GM21737 (cell line): ENCODE measurements at regions not wholly inside any gene's neighbourhood (a gene's known extent, or its start where the extent isn't known, plus 50 kb on each side); places are given as distances from the start of the nearest gene placed in this dataset.

Experiments
- ATAC-seq: cut with Tn5 transposase; IDR thresholded peaks from one replicate; pipeline ENCODE4 v1.9.1; 2021; ENCODE audit warnings: mild to moderate bottlenecking, moderate library complexity; ENCODE audit not compliant: unreplicated experiment

- ATAC-seq: no peak
Observed at GRCh38 chr2:59561281-59561680, 992.2 kb downstream of the BCL11A start.

- ATAC-seq: no peak
Observed at GRCh38 chr2:59560769-59561168, 992.7 kb downstream of the BCL11A start.

- no peak for ATAC-seq
Observed at GRCh38 chr2:59540864-59541263, 1012.6 kb downstream of the BCL11A start.

GRCh38 chr2:59538398-59538911, 1015.0 kb downstream of the BCL11A start:
- ATAC-seq: no peak

- ATAC-seq: no peak
Observed at GRCh38 chr2:59532808-59533207, 1020.6 kb downstream of the BCL11A start.

GRCh38 chr2:59530258-59530657, 1023.2 kb downstream of the BCL11A start:
- ATAC-seq: no peak

- ATAC-seq: no peak
Observed at GRCh38 chr2:59529726-59530125, 1023.7 kb downstream of the BCL11A start.

- no peak for ATAC-seq
Observed at GRCh38 chr2:59528525-59528924, 1024.9 kb downstream of the BCL11A start.

- ATAC-seq: no peak
Observed at GRCh38 chr2:59502981-59503380, 1050.5 kb downstream of the BCL11A start.

GRCh38 chr2:59490994-59491393, 1062.5 kb downstream of the BCL11A start:
- ATAC-seq: no peak

GRCh38 chr2:59490192-59490591, 1063.3 kb downstream of the BCL11A start:
- ATAC-seq: no peak

GRCh38 chr2:59484673-59485072, 1068.8 kb downstream of the BCL11A start:
- ATAC-seq: no peak

- ATAC-seq: no peak
Observed at GRCh38 chr2:59463426-59463825, 1090.0 kb downstream of the BCL11A start.

- no peak for ATAC-seq
Observed at GRCh38 chr2:59462422-59463197, 1090.8 kb downstream of the BCL11A start.

GRCh38 chr2:59461127-59461526, 1092.3 kb downstream of the BCL11A start:
- no peak for ATAC-seq

GRCh38 chr2:59458800-59459199, 1094.7 kb downstream of the BCL11A start:
- ATAC-seq: no peak

GRCh38 chr2:59456285-59456684, 1097.2 kb downstream of the BCL11A start:
- no peak for ATAC-seq

GRCh38 chr2:59449274-59449673, 1104.2 kb downstream of the BCL11A start:
- ATAC-seq: no peak

- no peak for ATAC-seq
Observed at GRCh38 chr2:59440491-59440890, 1113.0 kb downstream of the BCL11A start.

- ATAC-seq: no peak
Observed at GRCh38 chr2:59435635-59436034, 1117.8 kb downstream of the BCL11A start.

- ATAC-seq: no peak
Observed at GRCh38 chr2:59428940-59429339, 1124.5 kb downstream of the BCL11A start.

GRCh38 chr2:59427980-59428379, 1125.5 kb downstream of the BCL11A start:
- ATAC-seq: no peak

- ATAC-seq: no peak
Observed at GRCh38 chr2:59425247-59425646, 1128.2 kb downstream of the BCL11A start.
